Activated CD8-positive, alpha-beta memory T cell treated with anti-CD3 and anti-CD28 coated beads for 24 hours (primary cell): ENCODE measurements at regions not wholly inside any gene's neighbourhood (a gene's known extent, or its start where the extent isn't known, plus 50 kb on each side); places are given as distances from the start of the nearest gene placed in this dataset.
"Not testable (repeated sequence)": the region's sequence is repeated elsewhere in the genome, so short reads cannot be mapped to it uniquely, and the experiment has no call there.

Source experiments
- DNase-seq: peaks from one replicate; pipeline ENCODE4 v3.0.0-alpha.2; 2020

- DNase-seq: no peak
Observed at GRCh38 chr10:2047679-2048078, 310.4 kb upstream of the ADARB2 start.

DNA sequence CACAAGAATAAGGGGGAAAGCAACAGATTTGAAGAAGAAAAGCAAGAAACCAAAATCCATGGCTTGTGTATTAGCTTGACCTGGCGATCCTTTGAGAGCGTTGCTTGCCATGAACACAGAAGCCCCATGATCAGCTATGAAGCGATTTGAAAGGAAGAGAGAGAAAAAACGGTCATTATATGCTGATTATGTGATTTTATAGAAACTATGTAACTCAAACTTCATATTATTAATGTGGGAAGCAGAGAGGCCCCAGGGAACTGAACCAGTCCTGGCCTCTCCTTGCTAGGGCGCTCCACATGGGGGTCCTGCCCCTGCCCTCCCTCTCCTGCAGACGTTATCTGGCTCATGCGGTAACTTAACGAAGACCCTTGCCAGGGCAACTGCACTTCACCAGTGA, 306.1 kb upstream of the ADARB2 start:
- no peak for DNase-seq

- no peak for DNase-seq
Observed at GRCh38 chr10:2038036-2038435, 300.7 kb upstream of the ADARB2 start.

DNA sequence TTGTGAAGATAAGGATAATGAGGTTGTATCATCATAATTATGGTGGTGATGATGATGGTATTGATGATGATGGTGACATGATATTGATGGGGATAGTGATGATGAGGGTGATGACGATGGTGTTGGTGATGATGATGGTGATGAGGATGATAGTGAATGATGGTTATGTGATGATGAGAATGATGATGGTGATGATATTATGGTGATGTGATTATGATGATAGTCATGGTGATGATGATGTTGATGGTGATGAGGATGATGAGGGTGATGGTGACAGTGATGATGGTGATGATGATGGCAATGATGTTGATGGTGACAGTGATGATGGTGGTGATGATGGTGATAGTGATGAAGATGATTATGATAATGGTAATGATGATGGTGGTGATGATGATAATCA, 299.9 kb upstream of the ADARB2 start:
- no peak for DNase-seq

GRCh38 chr10:2036209-2036608, 298.9 kb upstream of the ADARB2 start:
- DNase-seq: no peak

- DNase-seq: no peak
Observed at GRCh38 chr10:2030046-2030445, 292.7 kb upstream of the ADARB2 start.

DNA sequence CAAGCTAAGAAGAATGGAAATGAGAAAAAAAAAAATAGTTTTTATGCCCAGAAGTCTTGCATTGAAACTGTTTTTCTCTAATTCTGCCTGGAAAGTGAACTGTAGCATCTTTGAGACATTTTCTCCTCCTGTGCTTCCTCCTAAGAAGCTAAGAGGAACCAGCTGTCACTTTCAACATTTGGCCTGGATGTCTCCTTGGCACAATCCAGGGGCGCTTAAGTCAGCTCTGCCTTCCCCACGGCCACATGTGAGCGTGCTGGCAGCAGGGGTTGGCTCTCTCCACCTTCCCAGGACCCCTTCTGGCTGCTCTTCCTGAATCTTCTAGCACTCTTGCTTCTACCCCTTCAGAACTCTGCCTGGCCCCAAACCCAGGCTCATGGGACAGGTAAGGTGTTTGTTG, 289.6 kb upstream of the ADARB2 start:
- DNase-seq: no peak

- DNase-seq: not testable (repeated sequence)
Observed at GRCh38 chr10:2024750-2025149, 287.4 kb upstream of the ADARB2 start.

DNA sequence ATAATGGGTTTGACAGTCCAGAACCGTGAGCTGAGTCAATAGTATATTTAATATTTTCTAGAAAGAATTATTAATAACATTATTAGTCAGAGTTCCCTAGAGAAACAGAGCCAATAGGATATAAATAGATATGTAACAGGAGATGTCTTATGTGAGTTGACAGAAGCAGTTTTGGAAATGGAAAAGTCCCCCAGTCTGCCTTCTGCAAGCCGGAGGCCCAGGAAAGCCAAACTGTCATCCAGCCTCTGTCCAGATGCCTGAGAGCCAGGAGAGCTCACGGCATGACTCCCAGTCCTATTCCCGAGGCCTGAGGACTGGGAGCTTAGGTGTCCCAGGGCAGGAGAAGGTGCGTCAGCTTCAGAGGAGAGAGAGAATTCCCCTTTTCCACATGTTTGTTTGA, 286.4 kb upstream of the ADARB2 start:
- DNase-seq: no peak

- DNase-seq: no peak
Observed at GRCh38 chr10:2022401-2022800, 285.1 kb upstream of the ADARB2 start.

DNA sequence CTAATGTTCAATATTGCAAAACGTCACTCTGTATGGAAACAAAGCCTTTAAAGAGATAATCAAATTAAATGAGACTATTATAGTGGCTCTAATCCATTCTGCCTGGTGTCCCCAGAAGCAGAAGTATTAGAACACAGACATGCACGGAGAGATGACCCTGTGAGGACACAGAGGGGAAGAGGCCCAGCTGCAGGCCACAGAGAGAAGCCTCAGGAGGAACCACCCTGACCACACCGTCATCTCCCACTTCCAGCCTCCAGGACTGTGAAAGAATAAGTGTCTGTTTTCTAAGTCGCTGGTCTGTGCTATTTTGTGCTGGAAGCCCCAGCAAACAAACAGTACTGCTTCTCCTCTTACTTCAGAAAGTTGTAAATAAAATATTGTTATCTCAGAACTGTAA, 283.5 kb upstream of the ADARB2 start:
- DNase-seq: no peak

DNA sequence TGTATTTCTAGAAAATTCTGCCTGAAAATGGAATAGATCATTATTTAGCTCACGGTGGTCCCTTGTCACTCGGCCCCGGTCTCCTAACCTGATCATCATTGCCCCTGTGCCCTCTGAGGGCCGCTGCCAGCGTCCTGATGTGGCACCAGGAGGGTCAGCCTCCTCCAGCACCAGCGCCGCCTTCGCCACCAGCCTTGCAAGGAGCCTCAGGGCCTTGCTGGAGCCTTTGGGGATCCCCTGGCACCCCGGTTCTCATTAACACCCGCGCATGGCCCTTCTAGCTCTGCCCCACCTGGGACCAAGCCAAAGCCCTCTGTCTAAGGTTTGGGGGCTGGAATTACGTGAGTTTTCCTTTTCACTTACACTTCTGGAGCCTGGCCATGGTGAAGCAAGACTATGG, 282.5 kb upstream of the ADARB2 start:
- DNase-seq: no peak

GRCh38 chr10:2019281-2019680, 282.0 kb upstream of the ADARB2 start:
- no peak for DNase-seq

GRCh38 chr10:2014541-2014940, 277.2 kb upstream of the ADARB2 start:
- DNase-seq: no peak

GRCh38 chr10:2012209-2012608, 274.9 kb upstream of the ADARB2 start:
- no peak for DNase-seq

- DNase-seq: no peak
Observed at GRCh38 chr10:2011106-2011716, 273.9 kb upstream of the ADARB2 start.

DNA sequence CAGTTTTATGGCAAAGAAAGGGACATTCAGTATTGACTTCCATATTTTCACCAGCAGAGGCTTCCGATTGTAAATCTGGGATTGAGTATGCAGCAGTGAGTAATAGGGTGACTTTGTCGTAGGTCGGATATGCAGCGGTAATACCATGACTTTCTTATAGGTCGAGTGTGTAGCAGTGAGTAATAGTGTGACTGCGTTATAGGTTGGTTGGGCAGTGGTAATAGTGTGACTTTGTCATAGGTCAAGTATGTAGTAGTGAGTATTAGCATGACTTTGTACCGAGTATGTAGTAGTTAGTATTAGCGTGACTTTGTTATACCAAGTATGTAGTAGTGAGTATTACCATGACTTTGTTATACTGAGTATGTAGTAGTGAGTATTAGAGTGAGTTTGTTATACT, 268.2 kb upstream of the ADARB2 start:
- DNase-seq: no peak

DNA sequence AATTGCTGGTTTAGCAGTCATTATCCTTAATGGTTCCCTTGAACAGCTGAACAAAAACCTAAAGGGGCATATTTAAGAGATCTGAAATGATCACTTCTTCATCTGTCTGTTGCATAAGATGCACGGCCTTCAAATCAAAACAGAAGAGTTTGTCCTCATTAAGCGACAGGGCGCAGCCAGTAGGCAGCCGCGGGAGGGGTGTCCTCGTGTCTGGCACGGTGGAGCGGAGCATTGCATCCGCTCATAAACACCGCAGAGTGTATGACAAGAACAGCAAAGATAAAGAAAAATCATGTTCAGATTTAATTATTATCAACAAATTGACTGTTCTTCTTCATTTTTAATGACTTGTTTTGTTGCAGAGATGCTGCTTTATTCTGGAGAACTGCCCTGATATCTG, 255.6 kb upstream of the ADARB2 start:
- no peak for DNase-seq

- no peak for DNase-seq
Observed at GRCh38 chr10:1989090-1989489, 251.8 kb upstream of the ADARB2 start.

DNA sequence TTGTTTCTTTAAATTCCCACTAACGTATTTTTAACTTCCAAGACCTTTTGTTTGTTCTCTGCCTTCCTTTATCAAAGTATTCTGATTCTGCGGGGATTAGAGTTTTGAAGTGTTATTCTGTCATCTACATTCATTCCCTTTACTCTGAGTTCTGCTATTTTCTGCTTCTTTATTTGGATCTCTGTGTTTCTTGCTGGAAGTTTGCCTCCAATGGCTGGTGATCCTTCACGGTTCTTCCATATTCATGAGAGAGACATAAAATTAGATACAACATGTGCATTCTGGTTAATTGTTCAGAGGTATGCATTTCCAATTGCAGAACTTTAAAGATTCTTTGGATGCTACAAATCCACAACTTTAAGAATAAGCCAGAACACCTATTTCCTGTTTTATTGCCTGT, 244.7 kb upstream of the ADARB2 start:
- no peak for DNase-seq

- no peak for DNase-seq
Observed at GRCh38 chr10:1980459-1980858, 243.1 kb upstream of the ADARB2 start.

DNA sequence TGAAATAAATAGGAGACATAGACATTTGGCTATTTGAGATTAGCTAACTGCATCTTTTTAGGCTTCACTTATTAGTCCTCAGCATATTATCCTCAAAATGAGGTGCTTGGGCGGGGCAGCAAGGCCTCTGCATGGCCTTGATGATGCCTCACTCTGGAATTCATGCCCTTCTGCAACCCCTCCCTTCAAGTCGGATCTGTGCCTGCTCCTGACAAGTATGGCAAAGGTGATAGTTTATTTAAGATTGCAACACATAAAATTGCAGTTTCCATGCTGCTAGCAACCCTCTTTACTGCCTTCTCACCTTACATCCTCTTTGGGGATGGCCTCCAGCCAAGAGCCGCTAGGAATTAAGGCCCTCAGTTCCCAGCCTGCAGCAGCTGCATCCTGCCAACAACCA, 241.3 kb upstream of the ADARB2 start:
- no peak for DNase-seq

- DNase-seq: no peak
Observed at GRCh38 chr10:1977461-1977860, 240.1 kb upstream of the ADARB2 start.

- DNase-seq: no peak
Observed at GRCh38 chr10:1972406-1972805, 235.1 kb upstream of the ADARB2 start.

DNA sequence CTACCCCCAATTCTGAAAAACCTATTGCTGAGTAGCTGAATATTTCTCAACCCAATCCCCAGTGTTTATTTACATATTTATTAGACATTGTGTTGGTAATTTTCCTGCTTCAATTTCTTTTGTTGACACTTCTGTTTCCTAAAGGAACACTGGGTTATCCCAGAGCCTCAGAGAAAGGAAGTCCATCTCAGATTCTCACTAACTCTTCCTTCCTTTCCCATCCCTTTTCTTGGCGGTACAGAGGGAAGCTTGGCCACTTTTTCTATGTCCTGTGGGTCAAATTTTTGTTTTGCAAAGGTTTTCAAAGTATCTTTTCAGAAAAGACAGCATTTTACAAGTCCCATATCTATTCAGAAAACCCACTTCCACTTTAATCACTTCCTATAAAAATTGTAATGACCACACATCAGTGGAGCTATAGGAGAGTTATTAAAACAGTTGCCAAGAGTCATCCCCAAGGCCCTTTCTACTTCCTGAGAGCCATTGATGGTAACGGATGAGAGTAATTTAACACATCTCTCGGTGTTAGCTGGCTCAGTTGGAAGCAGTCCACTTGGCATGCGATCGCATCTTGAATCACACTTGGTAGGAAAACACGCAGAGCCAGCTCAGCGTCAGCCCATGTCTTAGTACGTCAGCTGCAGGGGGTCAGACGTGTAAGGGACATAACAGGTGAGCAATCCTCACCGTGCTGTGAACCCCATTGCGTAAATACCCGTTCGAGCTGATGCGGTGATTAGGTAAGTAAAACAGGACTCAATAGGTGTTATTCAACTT, 231.1 kb upstream of the ADARB2 start:
- no peak for DNase-seq
